ENCODE measurements at regions not wholly inside any gene's neighbourhood (a gene's known extent, or its start where the extent isn't known, plus 50 kb on each side); places are given as distances from the start of the nearest gene placed in this dataset.
A peak's percentile ranks its signal among the peaks of the same experiment; 100 is the strongest.

DNA sequence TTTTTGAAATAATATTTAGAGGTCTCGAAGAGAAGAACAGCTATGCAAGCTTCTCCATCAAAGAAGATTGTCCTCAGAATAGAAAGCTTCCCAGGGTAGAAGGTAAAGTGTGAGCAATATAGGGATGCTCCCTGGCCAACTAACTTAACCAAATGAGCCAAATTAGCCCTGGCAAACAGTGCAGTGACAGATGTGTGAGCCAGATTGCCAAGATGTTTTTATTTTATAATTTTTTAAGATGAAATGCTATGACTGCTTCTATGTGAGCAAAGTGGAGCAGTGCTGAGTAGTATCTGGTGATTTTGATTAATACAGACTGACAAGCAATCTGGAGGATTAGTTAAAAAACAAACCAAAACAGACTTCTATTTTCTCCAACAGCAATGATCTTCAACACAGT is 202.1 kb downstream of the NOVA1 start:
- Histone ChIP-seq H3K27me3 (no peaks in the 10 kb centered on the region), H3K9me3 (no peaks in the 10 kb centered on the region), H3K36me3 (no peaks in the 10 kb centered on the region), H3K4me3 (no peak overlapping the region)
- no peak for DNase-seq

DNA sequence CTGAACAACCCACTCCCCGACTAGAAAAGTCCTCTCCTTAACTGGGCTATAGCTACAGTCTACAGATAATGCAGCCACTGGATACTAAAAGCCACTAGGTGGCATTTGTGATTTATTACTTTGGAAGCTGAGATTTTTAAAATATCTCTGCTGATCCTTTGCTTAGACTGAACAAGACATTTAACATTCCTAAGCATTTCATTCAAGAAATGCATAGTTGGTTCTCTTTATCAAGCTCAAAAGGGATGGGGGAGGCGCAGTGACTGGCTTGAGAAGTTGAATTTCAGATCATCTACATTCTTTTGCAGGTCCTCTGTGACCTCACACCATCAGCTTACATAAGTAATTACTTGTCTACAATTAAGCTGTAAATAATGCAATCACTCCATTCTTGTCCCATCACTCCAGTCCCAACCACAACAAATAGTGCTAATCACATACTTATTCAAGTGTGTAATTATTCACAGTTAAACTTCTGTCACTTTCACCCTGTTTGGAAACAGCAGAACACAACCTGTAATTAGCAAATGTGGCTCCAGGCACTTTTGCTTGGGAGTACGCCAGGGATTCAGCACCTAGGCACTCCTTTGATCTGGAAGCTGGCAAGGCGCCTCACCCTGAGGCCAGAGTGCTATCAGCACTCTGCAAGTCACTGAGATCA is 203.6 kb downstream of the NOVA1 start:
- DNase-seq: no peak
- Histone ChIP-seq H3K27me3 (no peaks in the 10 kb centered on the region), H3K36me3 (no peaks in the 10 kb centered on the region), H3K9me3 (no peaks in the 10 kb centered on the region), H3K4me3 (no peak overlapping the region)

DNA sequence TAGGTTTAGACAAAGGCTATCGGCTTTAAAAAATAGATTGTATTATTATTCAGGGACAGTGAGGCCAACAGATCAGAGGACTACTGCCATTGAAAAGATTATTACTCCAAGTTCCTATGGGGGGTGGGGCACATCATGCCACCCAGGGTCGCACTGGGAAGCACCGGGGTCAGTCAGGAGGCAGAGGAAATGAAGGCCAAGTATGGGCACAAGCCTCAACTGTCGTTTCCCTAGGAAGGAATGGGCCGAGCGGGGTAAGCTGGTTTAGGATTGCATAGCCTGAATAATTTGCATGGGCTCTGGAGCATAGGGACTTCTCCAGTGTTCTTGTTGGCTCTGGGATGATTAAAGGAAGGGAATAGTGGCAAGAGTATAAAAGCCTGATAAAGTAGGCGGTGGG is 205.3 kb downstream of the NOVA1 start:
- no peak for DNase-seq
- no peak overlapping the region for H3K4me3 ChIP-seq
- no peaks in the 10 kb centered on the region for H3K9me3 ChIP-seq
- H3K36me3 ChIP-seq: no peaks in the 10 kb centered on the region
- peaks cover 3% of the 10 kb centered on the region; the same call in 1 of the 2 replicates for H3K27me3 ChIP-seq

DNA sequence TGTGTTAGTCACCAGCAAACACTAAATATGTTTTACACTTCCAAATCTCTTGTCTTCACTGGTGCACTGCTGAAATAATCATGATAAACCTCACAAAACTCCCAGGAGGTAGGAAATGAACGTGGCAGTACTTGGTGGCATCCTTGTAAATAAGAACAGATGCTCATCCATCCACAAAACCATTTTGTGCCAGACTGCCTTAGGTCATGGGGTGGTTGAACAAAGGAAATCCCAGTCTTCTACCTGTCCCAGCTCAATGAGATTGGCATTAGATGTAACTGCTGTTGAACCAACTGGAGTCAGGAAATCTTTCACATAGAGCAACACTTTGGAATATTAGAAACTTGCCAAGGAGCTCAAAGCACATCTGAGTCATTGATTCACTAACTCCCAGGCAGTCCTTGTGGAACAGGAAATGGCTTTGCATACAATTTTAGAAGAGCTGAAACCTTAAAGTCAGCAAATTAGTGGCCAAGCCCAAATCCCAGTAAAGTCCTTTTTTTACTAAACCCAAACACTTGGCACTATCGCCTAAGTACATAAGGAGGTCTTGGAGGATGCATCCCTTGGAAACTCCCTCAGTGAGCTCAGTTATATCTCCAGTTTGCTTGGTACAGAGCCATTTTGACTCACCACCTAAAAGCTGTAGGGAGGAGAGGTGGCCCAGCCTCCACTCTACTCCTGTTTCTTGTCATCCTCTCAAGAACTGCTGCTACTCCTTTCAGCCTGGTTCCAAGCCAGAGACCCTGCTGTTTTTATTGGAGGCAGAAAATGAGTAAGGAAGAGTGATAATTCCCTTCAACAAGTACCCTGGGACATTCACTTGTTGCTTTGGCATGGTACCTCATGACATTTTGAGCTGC is 208.0 kb downstream of the NOVA1 start:
- no peak overlapping the region for H3K4me3 ChIP-seq
- no peaks in the 10 kb centered on the region for H3K36me3 ChIP-seq
- peak; percentile 78 for DNase-seq
- H3K9me3 ChIP-seq: no peaks in the 10 kb centered on the region
- H3K27me3 ChIP-seq: peaks cover 3% of the 10 kb centered on the region; the same call in 1 of the 2 replicates

DNA sequence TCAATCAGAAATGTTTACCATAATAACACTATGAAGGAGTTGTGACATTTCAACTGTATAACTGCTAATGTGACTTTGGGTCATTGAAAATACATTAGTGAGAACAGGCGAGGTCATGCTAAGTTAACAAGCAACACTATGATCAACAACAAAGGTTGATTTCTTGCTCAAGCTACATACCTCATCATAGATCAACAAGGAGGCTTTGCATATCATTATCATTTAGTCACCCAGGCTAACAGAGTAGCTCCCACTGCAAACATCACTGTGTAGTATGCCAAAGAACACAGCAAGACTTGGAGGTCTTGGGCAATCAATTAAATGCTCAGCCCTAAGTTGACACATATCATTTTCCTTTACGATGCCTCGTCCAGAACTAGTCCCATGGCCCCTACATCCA is 212.5 kb downstream of the NOVA1 start:
- DNase-seq: no peak
- Histone ChIP-seq H3K4me3 (no peak overlapping the region), H3K9me3 (no peaks in the 10 kb centered on the region), H3K27me3 (peaks cover 3% of the 10 kb centered on the region; the same call in 1 of the 2 replicates), H3K36me3 (no peaks in the 10 kb centered on the region)

DNA sequence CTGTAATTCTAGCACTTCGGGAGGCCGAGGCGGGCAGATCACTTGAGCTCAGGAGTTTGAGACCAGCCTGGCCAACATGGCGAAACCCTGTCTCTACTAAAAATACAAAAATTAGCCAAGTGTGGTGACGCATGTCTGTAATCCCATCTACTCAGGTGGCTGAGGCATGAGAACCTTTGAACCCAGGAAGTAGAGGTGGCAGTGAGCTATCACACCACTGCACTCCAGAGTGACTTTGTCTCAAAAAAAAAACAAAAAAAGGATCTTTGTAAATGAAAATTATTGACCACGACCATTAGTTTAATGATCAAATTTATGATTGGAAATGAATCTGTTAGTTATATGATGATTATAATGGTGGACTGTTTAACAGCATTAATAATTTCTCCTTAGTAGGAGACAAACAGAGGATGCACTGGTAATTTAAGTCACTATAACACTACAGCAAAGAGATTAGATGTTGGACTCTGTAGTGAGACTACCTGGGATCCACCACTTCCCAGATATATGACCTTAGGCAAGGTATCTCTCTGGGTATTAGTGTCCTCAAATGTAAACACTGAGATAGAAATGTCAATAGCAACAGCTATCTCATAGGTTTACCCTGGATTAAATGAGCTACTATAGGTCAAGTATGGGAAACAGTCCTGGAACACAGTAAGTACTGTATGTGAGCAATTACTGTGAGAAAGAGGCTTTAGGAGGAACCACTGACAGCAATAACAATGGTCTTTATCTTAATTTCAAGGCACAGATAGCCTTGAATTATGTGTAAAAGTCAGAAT is 214.7 kb downstream of the NOVA1 start:
- no peak for DNase-seq
- Histone ChIP-seq H3K9me3 (no peaks in the 10 kb centered on the region), H3K27me3 (peaks cover 1% of the 10 kb centered on the region; the same call in 1 of the 2 replicates), H3K36me3 (no peaks in the 10 kb centered on the region), H3K4me3 (no peak overlapping the region)

DNA sequence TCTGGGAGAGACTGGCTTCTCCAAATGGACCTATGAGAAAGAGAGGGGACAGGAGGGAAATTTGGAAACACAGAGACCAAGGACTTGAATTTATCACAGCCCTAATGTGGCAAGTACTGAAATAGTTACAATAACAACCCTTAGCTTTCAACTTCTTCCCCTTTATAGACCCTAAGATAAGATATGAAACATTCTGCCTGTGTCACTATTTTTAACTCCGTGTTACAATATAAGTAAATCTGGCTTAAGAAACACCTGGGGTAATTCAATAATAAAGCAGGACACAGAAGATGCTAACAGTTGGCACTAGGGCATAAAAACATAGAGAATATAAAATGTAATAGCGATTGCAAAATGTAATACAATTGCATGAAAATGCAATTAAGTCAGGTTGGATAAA is 216.4 kb downstream of the NOVA1 start:
- no peak overlapping the region for H3K4me3 ChIP-seq
- H3K27me3 ChIP-seq: no peaks in the 10 kb centered on the region
- no peaks in the 10 kb centered on the region for H3K9me3 ChIP-seq
- no peaks in the 10 kb centered on the region for H3K36me3 ChIP-seq
- no peak for DNase-seq

DNA sequence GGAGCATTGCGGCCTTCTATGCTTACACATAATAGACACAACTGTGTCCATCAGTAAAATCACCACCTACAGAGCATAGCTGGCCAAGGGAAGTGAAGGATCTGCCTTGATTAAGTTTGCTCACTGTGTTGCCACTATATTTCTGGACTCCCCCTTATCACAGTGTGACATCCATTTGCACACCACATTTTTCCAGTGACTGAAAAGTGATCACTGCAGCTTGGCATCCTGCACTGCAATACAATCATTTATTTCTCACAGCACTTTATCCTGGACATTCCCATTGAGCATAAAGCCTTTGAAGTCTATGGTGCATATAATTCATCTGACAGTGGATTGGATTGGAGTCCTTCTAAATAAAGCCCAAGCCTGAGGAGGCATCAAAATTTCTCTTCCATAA is 217.2 kb downstream of the NOVA1 start:
- DNase-seq: no peak
- Histone ChIP-seq H3K9me3 (no peaks in the 10 kb centered on the region), H3K27me3 (no peaks in the 10 kb centered on the region), H3K4me3 (no peak overlapping the region), H3K36me3 (no peaks in the 10 kb centered on the region)

DNA sequence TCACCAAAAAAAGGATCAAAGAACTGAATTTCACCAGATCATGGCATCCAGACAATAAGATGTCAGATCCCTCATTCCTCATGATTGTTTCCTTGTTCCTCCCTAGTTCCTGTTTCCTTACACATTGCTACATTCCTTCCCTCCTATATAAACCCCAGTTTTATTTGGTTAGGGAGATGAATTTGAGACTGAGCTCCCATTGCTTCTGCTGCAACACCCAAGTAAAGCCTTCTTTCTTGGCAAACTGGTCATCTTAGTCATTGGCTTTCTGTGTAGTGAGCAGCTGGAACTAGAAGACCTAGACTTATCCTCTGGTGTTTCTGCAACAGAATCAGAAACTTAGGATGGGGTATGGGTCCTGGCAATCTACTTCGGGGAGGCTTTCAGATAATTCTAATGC is 217.9 kb downstream of the NOVA1 start:
- DNase-seq: no peak
- Histone ChIP-seq H3K4me3 (no peak overlapping the region), H3K27me3 (no peaks in the 10 kb centered on the region), H3K9me3 (no peaks in the 10 kb centered on the region), H3K36me3 (no peaks in the 10 kb centered on the region)

DNA sequence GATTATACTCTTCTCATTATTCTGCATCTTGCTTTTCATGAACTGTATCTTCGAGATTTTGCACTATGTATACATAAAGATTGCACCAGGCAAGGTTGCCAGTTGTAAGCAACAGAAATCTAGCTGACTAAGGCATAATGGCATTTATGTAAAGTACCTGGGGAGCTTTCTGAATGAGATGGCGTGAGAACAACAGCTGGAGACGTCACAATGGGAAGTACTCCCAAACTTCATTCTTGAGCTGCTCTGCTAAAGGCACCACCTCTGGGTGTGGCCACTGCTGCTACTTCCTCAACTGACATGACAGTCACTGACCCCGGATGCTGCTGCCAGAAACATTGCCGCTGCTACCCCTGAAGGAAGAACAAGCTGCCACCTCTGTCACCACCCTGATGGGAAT is 220.7 kb downstream of the NOVA1 start:
- H3K4me3 ChIP-seq: no peak overlapping the region
- no peaks in the 10 kb centered on the region for H3K27me3 ChIP-seq
- no peaks in the 10 kb centered on the region for H3K36me3 ChIP-seq
- DNase-seq: no peak
- H3K9me3 ChIP-seq: no peaks in the 10 kb centered on the region

DNA sequence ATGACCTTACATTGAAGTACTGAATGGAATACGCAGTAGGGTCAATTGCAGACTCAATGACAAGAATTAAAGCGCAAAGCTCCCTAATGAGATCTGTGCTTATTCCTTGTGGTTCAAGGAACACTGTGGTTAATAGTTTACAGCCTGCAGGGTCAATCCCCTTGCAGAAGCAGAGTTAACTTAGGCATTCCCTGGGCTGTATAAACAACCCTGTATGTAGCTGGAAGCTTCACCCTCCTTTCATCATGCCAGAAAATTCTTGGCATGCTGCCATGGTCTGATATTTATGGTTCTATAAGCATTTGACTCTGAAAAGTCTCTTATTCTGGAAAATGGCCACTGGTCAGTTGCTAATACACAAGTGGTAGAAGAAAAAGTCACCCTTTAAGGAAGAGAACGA is 227.7 kb downstream of the NOVA1 start:
- no peaks in the 10 kb centered on the region for H3K36me3 ChIP-seq
- no peak overlapping the region for H3K4me3 ChIP-seq
- peak; percentile 1 for DNase-seq

DNA sequence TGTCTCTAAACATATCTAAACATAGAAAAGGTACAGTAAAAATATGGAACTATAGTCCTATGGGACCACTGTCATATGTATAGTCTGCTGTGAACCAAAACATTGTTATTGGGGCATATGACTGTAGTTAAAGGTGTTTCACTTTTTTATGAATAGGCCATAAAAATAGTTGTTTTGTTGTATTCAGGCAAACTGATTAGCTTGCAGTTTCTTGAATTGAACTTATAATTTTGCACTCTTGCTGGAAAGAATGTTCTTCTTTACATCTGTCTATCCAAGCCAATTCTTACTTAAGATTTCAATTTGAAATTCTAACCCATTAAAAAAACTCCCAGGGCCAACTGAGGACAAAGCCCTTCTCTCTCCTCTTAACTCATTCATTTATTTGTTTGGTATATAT is 234.1 kb downstream of the NOVA1 start:
- Histone ChIP-seq H3K27me3 (no peaks in the 10 kb centered on the region), H3K9me3 (no peaks in the 10 kb centered on the region)
- DNase-seq: no peak

More for the DNA sequence above, 227.7 kb downstream of the NOVA1 start:
- no peaks in the 10 kb centered on the region for H3K27me3 ChIP-seq
- no peaks in the 10 kb centered on the region for H3K9me3 ChIP-seq

DNA sequence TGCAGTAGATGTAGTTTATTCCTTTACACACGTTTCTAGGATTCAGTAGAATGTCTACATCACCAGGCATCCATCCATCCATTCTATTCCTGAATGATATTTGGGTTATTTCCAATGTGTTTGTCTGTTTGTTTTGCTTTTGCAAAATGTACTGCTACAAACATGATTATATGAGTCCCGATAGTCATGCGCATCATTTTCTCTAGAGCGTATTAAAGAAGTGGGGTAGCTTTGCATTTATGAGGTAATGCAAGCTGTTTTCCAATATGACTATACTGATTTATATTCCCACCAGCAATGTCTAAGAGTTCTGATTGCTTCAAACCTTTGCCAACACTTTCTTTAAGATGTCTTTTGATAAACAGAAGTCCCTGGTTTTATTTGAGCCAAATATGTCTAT is 253.2 kb downstream of the NOVA1 start:
- H3K9me3 ChIP-seq: no peaks in the 10 kb centered on the region
- H3K4me3 ChIP-seq: no peak overlapping the region
- H3K36me3 ChIP-seq: no peaks in the 10 kb centered on the region
- DNase-seq: no peak
- no peaks in the 10 kb centered on the region for H3K27me3 ChIP-seq

More for the DNA sequence above, 234.1 kb downstream of the NOVA1 start:
- Histone ChIP-seq H3K36me3 (no peaks in the 10 kb centered on the region), H3K4me3 (no peak overlapping the region)

DNA sequence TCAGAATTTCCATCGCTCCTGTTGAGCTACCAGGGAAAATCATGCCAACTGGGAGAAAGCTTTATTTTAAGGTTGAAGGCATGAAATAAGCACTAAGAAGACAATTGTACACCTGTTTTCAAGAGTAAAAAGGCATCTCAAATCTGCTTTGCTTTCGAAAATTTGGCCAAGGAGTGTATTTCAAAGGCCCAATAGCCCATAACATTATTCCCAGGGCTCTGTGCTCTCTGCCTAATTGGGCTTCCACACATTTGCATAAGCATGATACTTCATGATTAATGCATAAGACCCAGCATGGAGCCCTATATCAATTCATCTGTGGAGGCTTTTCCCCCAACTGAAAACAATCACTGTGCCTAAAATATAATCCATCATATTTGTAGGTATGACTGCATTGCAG is 258.5 kb downstream of the NOVA1 start:
- Histone ChIP-seq H3K9me3 (no peaks in the 10 kb centered on the region), H3K4me3 (no peak overlapping the region), H3K36me3 (no peaks in the 10 kb centered on the region), H3K27me3 (no peaks in the 10 kb centered on the region)
- no peak for DNase-seq

DNA sequence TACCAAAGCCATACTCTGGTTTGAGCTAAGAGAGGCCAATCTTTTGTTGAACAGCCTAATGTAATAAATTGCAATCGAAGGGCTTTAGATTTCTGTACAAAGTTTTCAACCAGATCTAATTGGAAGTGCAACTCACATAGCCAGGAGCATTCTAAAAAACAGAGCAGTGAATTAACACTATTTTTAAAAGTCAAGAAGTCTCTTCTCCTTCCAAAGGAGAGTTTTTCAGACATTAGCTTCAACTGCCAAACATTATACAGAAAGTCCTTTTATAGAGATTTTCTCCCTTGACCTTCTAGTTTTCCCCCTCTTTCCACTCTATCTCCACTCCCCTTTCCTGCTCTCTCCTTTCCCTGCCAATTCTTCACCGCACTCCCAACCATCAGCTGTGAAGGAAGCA is 259.6 kb downstream of the NOVA1 start:
- Histone ChIP-seq H3K36me3 (no peaks in the 10 kb centered on the region), H3K4me3 (no peak overlapping the region), H3K27me3 (no peaks in the 10 kb centered on the region)

DNA sequence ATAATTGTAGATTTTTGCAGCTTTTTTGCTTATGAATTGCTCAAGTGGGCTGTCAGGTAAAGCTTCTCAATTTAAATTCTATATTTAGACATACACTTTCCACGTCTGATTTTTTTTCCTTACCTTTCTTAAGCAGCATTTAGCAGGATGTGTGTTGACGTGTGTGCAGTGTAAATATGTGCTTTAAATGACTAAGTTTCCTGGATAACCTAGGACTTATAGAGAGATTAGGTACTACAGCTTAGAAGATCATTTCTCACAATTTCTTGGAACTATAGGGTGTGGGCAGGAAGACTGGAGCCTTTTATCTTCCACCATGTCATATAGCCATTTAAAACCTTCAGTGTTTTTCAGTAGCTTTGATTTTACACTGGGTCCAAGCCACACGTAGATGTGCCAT is 263.5 kb downstream of the NOVA1 start:
- H3K36me3 ChIP-seq: no peaks in the 10 kb centered on the region
- no peak overlapping the region for H3K4me3 ChIP-seq
- no peaks in the 10 kb centered on the region for H3K27me3 ChIP-seq
- H3K9me3 ChIP-seq: no peaks in the 10 kb centered on the region
- no peak for DNase-seq

More for the DNA sequence above, 259.6 kb downstream of the NOVA1 start:
- H3K9me3 ChIP-seq: no peaks in the 10 kb centered on the region
- no peak for DNase-seq

DNA sequence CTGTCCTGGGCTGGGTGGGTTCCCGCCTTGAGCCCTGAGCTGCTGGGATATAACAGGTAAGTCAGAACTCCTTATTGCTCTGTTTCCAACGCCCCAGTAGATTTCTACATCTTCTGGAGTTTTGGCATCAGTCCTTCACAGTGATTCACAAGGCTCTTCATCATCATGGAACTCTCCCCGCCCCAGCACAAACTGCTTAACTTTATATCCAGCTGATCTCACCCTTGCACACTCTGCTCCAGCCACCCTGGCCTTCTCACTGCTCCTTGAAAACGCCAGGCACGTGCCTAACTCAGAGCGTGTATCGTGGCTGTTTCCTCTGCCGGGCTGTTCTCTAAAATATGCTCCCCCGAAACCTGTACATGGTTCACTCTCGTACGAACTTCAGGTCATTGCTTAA is 264.9 kb downstream of the NOVA1 start:
- Histone ChIP-seq H3K36me3 (no peaks in the 10 kb centered on the region), H3K4me3 (no peak overlapping the region), H3K27me3 (no peaks in the 10 kb centered on the region), H3K9me3 (no peaks in the 10 kb centered on the region)
- DNase-seq: peak; percentile 2
